NCI-H226 (cell line): ENCODE measurements at regions not wholly inside any gene's neighbourhood (a gene's known extent, or its start where the extent isn't known, plus 50 kb on each side); places are given as distances from the start of the nearest gene placed in this dataset.
A peak's percentile ranks its signal among the peaks of the same experiment; 100 is the strongest.

Source experiments
- DNase-seq: peaks from one replicate; pipeline ENCODE4 v3.0.0-alpha.2; 2015

- DNase-seq, result no peak
These were observed 173.1 kb downstream of the MFSD1 start for GRCh38 chr3:158974904-158975303.

- DNase-seq, result no peak
These were observed 175.1 kb downstream of the MFSD1 start for GRCh38 chr3:158976966-158977365.

- DNase-seq, result no peak
These were observed 175.6 kb downstream of the MFSD1 start for GRCh38 chr3:158977497-158977896.

GRCh38 chr3:158983216-158984099 is 181.6 kb downstream of the MFSD1 start:
- no peak for DNase-seq

- no peak for DNase-seq
These were observed 189.4 kb downstream of the MFSD1 start for GRCh38 chr3:158991146-158991705.

- DNase-seq, result no peak
These were observed 190.6 kb downstream of the MFSD1 start for GRCh38 chr3:158992463-158992862.

- no peak for DNase-seq
These were observed 192.5 kb downstream of the MFSD1 start for GRCh38 chr3:158994386-158994785.

- DNase-seq, result no peak
These were observed 199.9 kb downstream of the MFSD1 start for GRCh38 chr3:159001711-159002110.

GRCh38 chr3:159005137-159005536 is 203.3 kb downstream of the MFSD1 start:
- no peak for DNase-seq

- no peak for DNase-seq
These were observed 205.5 kb downstream of the MFSD1 start for GRCh38 chr3:159007331-159007730.

GRCh38 chr3:159008401-159008800 is 206.5 kb downstream of the MFSD1 start:
- DNase-seq, result no peak

GRCh38 chr3:159018341-159018740 is 216.5 kb downstream of the MFSD1 start:
- DNase-seq, result no peak

GRCh38 chr3:159025733-159026132 is 223.9 kb downstream of the MFSD1 start:
- no peak for DNase-seq

GRCh38 chr3:159026510-159026909 is 224.7 kb downstream of the MFSD1 start:
- DNase-seq, result no peak

GRCh38 chr3:159028706-159029105 is 226.9 kb downstream of the MFSD1 start:
- DNase-seq, result no peak

GRCh38 chr3:159029306-159030026 is 227.6 kb downstream of the MFSD1 start:
- no peak for DNase-seq

GRCh38 chr3:159030138-159030670 is 228.3 kb downstream of the MFSD1 start:
- no peak for DNase-seq

- DNase-seq, result no peak
These were observed 229.2 kb downstream of the MFSD1 start for GRCh38 chr3:159030886-159031679.

- DNase-seq, result peak; percentile 6
These were observed 230.5 kb downstream of the MFSD1 start for GRCh38 chr3:159032311-159032710.

GRCh38 chr3:159038405-159038804 is 236.6 kb downstream of the MFSD1 start:
- no peak for DNase-seq

GRCh38 chr3:159039286-159039685 is 237.4 kb downstream of the MFSD1 start:
- no peak for DNase-seq

GRCh38 chr3:159045279-159045885 is 243.5 kb downstream of the MFSD1 start:
- DNase-seq, result no peak
